B cell (primary cell): ENCODE measurements at regions not wholly inside any gene's neighbourhood (a gene's known extent, or its start where the extent isn't known, plus 50 kb on each side); places are given as distances from the start of the nearest gene placed in this dataset.

Source experiments
- ATAC-seq: fragments of 200-7000 bp; cut with Tn5 transposase; one replicate; pipeline ENCODE4 v1.10.0; 2021; ENCODE audit warnings: low read depth, mild to moderate bottlenecking, moderate number of reproducible peaks, moderate library complexity
- CTCF ChIA-PET: fragments of 350-600 bp; sonication (Branson Sonifier 250); formaldehyde crosslinking; loops from one replicate; lab custom pipeline; 2021; ENCODE audit warnings: antibody characterized with exemption, inconsistent platforms; lab: Charles Lee
- POLR2A ChIA-PET: fragments of 350-600 bp; sonication (Branson Sonifier 250); formaldehyde crosslinking; loops from one replicate; lab custom pipeline; 2021; ENCODE audit warnings: antibody characterized with exemption; lab: Charles Lee
- DNase-seq: peaks from one replicate; pipeline ENCODE4 v3.0.0; 2013
- H2AFZ ChIP-seq: 2 replicates; pipeline ENCODE4 v1.6.1; 2012; ENCODE audit warnings: mild to moderate bottlenecking, low read depth, low read length; ENCODE audit not compliant: insufficient read depth, poor library complexity, severe bottlenecking
- H3K27ac ChIP-seq, 2 donors: 1 replicate in 1 of 2; 2 replicates in 1 of 2; pipeline ENCODE4 v1.5.1; 2012 to 2013; ENCODE audit warnings: low read length in 2 of 2, mild to moderate bottlenecking in 2 of 2, moderate library complexity in 1 of 2
- H3K27me3 ChIP-seq, 4 experiments: fragments of 200-600 bp in 1 of 4; sonication (generic) in 1 of 4; replicated peaks in 1 of 4; 1 replicate in 2 of 4; 2 replicates in 2 of 4; pipeline versions ENCODE4 v1.6.1 to v1.7.0; 2013 to 2016; ENCODE audit warnings: low read length in 3 of 4, mild to moderate bottlenecking in 2 of 4, mixed read lengths in 1 of 4, moderate library complexity in 1 of 4; ENCODE audit not compliant: insufficient read depth in 4 of 4, control insufficient read depth in 3 of 4; ENCODE audit errors: control extremely low read depth in 1 of 4
- H3K36me3 ChIP-seq, 2 experiments: replicated peaks in 1 of 2; 1 replicate in 1 of 2; 2 replicates in 1 of 2; pipeline versions ENCODE4 v1.6.1 to v1.7.1; 2013; ENCODE audit warnings: low read length in 1 of 2; ENCODE audit not compliant: insufficient read depth in 2 of 2, control insufficient read depth in 1 of 2; ENCODE audit errors: control extremely low read depth in 1 of 2, extremely low read depth in 1 of 2
- H3K4me1 ChIP-seq, 2 donors: fragments of 200-600 bp in 1 of 2; sonication (generic) in 1 of 2; 1 replicate in 1 of 2; 2 replicates in 1 of 2; pipeline versions ENCODE4 v1.5.1 to v1.6.1; 2013 to 2017; ENCODE audit warnings: low read length in 2 of 2; ENCODE audit not compliant: control insufficient read depth in 2 of 2, insufficient read depth in 2 of 2
- H3K4me2 ChIP-seq: replicated peaks from 2 replicates; pipeline ENCODE3; 2012; ENCODE audit warnings: mild to moderate bottlenecking, low read depth, low read length; ENCODE audit not compliant: poor library complexity, severe bottlenecking
- H3K4me3 ChIP-seq, 5 experiments: fragments of 200-600 bp in 1 of 5; sonication (generic) in 1 of 5; 1 replicate in 3 of 5; 2 replicates in 2 of 5; pipeline versions ENCODE4 v1.5.1 to v1.7.0; 2011 to 2016; ENCODE audit warnings: low read length in 4 of 5, mild to moderate bottlenecking in 4 of 5, low read depth in 2 of 5, control low read depth in 1 of 5, moderate library complexity in 1 of 5; ENCODE audit not compliant: insufficient read depth in 1 of 5; ENCODE audit errors: control extremely low read depth in 1 of 5, extremely low read depth in 1 of 5
- H3K79me2 ChIP-seq: fragments of 200-600 bp; sonication (generic); one replicate; pipeline ENCODE4 v1.6.0; 2016; ENCODE audit warnings: low read length; ENCODE audit not compliant: control insufficient read depth, insufficient read depth
- H3K9ac ChIP-seq: fragments of 200-600 bp; sonication (generic); 2 replicates; pipeline ENCODE4 v1.6.1; 2017; ENCODE audit warnings: mild to moderate bottlenecking, low read length, moderate library complexity
- H3K9me3 ChIP-seq, 3 donors: one replicate each; pipeline versions ENCODE4 v1.6.1 to v1.7.1; 2013; ENCODE audit warnings: low read length in 2 of 3; ENCODE audit not compliant: control insufficient read depth in 2 of 3, insufficient read depth in 1 of 3; ENCODE audit errors: control extremely low read depth in 1 of 3
- H4K20me1 ChIP-seq: 2 replicates; pipeline ENCODE4 v1.6.0; 2012; ENCODE audit warnings: mild to moderate bottlenecking, low read length; ENCODE audit not compliant: insufficient read depth, control insufficient read depth, poor library complexity, severe bottlenecking
- H3K27ac Mint-ChIP-seq: one replicate; pipeline ENCODE4 v1.8.0; 2021; ENCODE audit warnings: mixed read lengths
- H3K27me3 Mint-ChIP-seq: one replicate; pipeline ENCODE4 v1.8.0; 2021; ENCODE audit warnings: mixed read lengths
- H3K4me1 Mint-ChIP-seq: one replicate; pipeline ENCODE4 v1.8.0; 2021; ENCODE audit warnings: mixed read lengths
- H3K4me3 Mint-ChIP-seq: one replicate; pipeline ENCODE4 v1.8.0; 2021; ENCODE audit warnings: mixed read lengths
- H3K9me3 Mint-ChIP-seq: one replicate; pipeline ENCODE4 v1.8.0; 2022; ENCODE audit warnings: mixed read lengths; ENCODE audit not compliant: insufficient read depth
- EZH2 ChIP-seq: IDR thresholded peaks from 2 replicates; pipeline ENCODE4 v1.6.1; 2012; ENCODE audit warnings: borderline replicate concordance, low read depth, mild to moderate bottlenecking, moderate library complexity, low read length; ENCODE audit not compliant: insufficient read depth, poor library complexity, severe bottlenecking
- WGBS: methylation state at CpG from one replicate; pipeline ENCODE4 v1.1.5; 2013; ENCODE audit warnings: missing lambda C conversion rate; ENCODE audit not compliant: insufficient coverage; 5-methylcytosine and 5-hydroxymethylcytosine counted together
- intact Hi-C: fragments of 100-400 bp; cut with micrococcal nuclease; formaldehyde crosslinking; loops from one replicate; pipeline ENCODE4 v1.10.0; 2022
- TF ChIP-seq, protein P1 (sequence below): fragments of 200-600 bp; IDR thresholded peaks from one replicate; pipeline ENCODE4 v1.8.0; 2022; ENCODE audit warnings: antibody characterized with exemption, mild to moderate bottlenecking

DNA sequence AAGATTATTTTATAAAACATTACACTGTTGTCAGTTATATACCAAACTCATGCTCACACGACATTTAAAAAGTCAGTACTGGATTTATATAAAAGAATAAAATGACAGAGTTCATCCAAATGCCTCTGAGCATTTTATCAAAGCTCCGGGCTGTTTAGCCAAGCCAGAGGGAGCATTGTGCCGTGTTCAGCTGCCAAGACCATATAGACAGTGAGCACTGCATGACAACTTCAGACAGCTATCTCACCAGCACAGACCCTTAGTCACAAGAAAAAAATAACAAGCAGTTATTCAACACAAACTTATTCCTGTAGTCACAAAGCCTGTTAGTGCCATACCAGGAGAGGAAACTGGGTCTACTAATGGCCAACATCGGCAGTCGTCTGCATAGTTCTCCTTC, 88.0 kb upstream of the PBX1 start:
- Histone ChIP-seq H3K36me3 (no peaks in the 10 kb centered on the region), H3K4me2 (no peak overlapping the region), H3K9me3 (no peaks in the 10 kb centered on the region), H2AFZ (no peak overlapping the region), H3K4me3 (no peak overlapping the region), H3K4me1 (no peaks in the 10 kb centered on the region), H3K27ac (no peak overlapping the region), H3K9ac (no peak overlapping the region), H3K27me3 (no peaks in the 10 kb centered on the region), H3K79me2 (no peaks in the 10 kb centered on the region), H4K20me1 (no peaks in the 10 kb centered on the region)
- intact Hi-C loops, result no loop called here
- ATAC-seq (no peak), DNase-seq (no peak)
- ChIA-PET POLR2A (no interaction called here), CTCF (no interaction called here)
- 91% methylated on average over 4 of the region's 5 CpGs for WGBS
- TF ChIP-seq EZH2, result no peak
- TF ChIP-seq, protein P1, sequence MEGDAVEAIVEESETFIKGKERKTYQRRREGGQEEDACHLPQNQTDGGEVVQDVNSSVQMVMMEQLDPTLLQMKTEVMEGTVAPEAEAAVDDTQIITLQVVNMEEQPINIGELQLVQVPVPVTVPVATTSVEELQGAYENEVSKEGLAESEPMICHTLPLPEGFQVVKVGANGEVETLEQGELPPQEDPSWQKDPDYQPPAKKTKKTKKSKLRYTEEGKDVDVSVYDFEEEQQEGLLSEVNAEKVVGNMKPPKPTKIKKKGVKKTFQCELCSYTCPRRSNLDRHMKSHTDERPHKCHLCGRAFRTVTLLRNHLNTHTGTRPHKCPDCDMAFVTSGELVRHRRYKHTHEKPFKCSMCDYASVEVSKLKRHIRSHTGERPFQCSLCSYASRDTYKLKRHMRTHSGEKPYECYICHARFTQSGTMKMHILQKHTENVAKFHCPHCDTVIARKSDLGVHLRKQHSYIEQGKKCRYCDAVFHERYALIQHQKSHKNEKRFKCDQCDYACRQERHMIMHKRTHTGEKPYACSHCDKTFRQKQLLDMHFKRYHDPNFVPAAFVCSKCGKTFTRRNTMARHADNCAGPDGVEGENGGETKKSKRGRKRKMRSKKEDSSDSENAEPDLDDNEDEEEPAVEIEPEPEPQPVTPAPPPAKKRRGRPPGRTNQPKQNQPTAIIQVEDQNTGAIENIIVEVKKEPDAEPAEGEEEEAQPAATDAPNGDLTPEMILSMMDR, result no peak
- Mint-ChIP-seq H3K27ac (no peak overlapping the region), H3K4me1 (no peaks in the 10 kb centered on the region), H3K9me3 (peaks cover 1% of the 10 kb centered on the region), H3K27me3 (no peaks in the 10 kb centered on the region), H3K4me3 (no peak overlapping the region)

DNA sequence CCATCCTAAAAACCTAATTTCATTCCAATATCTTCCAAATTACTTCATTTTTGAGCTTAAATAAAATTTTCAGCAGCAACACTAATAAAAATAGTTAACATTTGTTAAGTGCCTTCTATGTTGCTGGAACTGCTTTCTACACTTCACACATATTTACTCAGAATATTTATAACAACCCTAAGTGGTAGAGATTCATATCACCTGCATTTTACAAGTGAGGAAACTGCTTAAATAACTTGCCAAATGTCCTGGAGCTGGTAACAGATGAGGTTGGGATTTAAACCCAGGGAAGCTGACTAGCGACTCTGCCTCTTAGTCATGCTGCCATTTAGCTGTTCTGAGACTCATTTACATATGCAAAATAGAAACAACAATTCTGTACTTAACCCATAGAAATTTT, 86.1 kb upstream of the PBX1 start:
- POLR2A ChIA-PET, result no interaction called here
- Mint-ChIP-seq H3K9me3 (no peaks in the 10 kb centered on the region), H3K4me1 (no peaks in the 10 kb centered on the region), H3K27ac (no peak overlapping the region), H3K27me3 (no peaks in the 10 kb centered on the region), H3K4me3 (no peak overlapping the region)
- no peak overlapping the region for H2AFZ ChIP-seq
- H3K4me2 ChIP-seq, result no peak overlapping the region
- no peaks in the 10 kb centered on the region for H4K20me1 ChIP-seq
- no peaks in the 10 kb centered on the region for H3K4me1 ChIP-seq
- H3K36me3 ChIP-seq, result no peaks in the 10 kb centered on the region
- DNase-seq (no peak), ATAC-seq (no peak)
- H3K9me3 ChIP-seq, result no peaks in the 10 kb centered on the region
- no CpG with 5 or more reads among the region's 1 CpG for WGBS
- H3K4me3 ChIP-seq, result no peak overlapping the region
- H3K9ac ChIP-seq, result no peak overlapping the region
- CTCF ChIA-PET, result no interaction called here
- intact Hi-C loops, result no loop called here
- H3K27me3 ChIP-seq, result no peaks in the 10 kb centered on the region
- no peak overlapping the region for H3K27ac ChIP-seq
- no peaks in the 10 kb centered on the region for H3K79me2 ChIP-seq
- TF ChIP-seq EZH2, result no peak
- TF ChIP-seq, protein P1, result no peak
